Cardiac fibroblast (primary cell): ENCODE measurements at regions not wholly inside any gene's neighbourhood (a gene's known extent, or its start where the extent isn't known, plus 50 kb on each side); places are given as distances from the start of the nearest gene placed in this dataset.
A peak's percentile ranks its signal among the peaks of the same experiment; 100 is the strongest.

ENCODE experiments used
- DNase-seq, 2 donors: peaks; one replicate each; pipeline versions ENCODE4 v3.0.0 to v3.0.0-alpha.2; 2010; ENCODE audit warnings: low read depth in 2 of 2
- H3K4me3 ChIP-seq, 2 donors: replicated peaks in 1 of 2; 1 replicate in 1 of 2; 2 replicates in 1 of 2; pipeline ENCODE4 v1.5.1; 2011; ENCODE audit warnings: low read depth in 2 of 2, low read length in 2 of 2, mild to moderate bottlenecking in 2 of 2, moderate library complexity in 1 of 2
- TF ChIP-seq, protein P1 (sequence below): IDR thresholded peaks from one replicate; pipeline ENCODE4 v1.5.1; 2011; ENCODE audit warnings: low read depth, mild to moderate bottlenecking, low read length, inconsistent platforms

- no peak for DNase-seq
- TF ChIP-seq, protein P1, sequence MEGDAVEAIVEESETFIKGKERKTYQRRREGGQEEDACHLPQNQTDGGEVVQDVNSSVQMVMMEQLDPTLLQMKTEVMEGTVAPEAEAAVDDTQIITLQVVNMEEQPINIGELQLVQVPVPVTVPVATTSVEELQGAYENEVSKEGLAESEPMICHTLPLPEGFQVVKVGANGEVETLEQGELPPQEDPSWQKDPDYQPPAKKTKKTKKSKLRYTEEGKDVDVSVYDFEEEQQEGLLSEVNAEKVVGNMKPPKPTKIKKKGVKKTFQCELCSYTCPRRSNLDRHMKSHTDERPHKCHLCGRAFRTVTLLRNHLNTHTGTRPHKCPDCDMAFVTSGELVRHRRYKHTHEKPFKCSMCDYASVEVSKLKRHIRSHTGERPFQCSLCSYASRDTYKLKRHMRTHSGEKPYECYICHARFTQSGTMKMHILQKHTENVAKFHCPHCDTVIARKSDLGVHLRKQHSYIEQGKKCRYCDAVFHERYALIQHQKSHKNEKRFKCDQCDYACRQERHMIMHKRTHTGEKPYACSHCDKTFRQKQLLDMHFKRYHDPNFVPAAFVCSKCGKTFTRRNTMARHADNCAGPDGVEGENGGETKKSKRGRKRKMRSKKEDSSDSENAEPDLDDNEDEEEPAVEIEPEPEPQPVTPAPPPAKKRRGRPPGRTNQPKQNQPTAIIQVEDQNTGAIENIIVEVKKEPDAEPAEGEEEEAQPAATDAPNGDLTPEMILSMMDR = no peak
- H3K4me3 ChIP-seq = no peak overlapping the region
Observed at GRCh38 chr11:122025757-122026156, 90.3 kb downstream of the BLID start.

GRCh38 chr11:122024278-122024677 is 91.7 kb downstream of the BLID start:
- TF ChIP-seq, protein P1 = no peak
- DNase-seq = no peak
- H3K4me3 ChIP-seq = no peak overlapping the region

GRCh38 chr11:122023614-122024250 is 92.3 kb downstream of the BLID start:
- H3K4me3 ChIP-seq = no peak overlapping the region
- TF ChIP-seq, protein P1 = peak; percentile 16
- peak in 1 of 2 donors; percentile 48 for DNase-seq

- H3K4me3 ChIP-seq = no peak overlapping the region
Observed at GRCh38 chr11:122022646-122023045, 93.4 kb downstream of the BLID start.

GRCh38 chr11:122020902-122021301 is 95.1 kb downstream of the BLID start:
- TF ChIP-seq, protein P1 = peak; percentile 54
- DNase-seq = peak; percentile 54 to 62
- no peak overlapping the region for H3K4me3 ChIP-seq

More at GRCh38 chr11:122022646-122023045, 93.4 kb downstream of the BLID start:
- TF ChIP-seq, protein P1 = no peak
- DNase-seq = no peak

DNA sequence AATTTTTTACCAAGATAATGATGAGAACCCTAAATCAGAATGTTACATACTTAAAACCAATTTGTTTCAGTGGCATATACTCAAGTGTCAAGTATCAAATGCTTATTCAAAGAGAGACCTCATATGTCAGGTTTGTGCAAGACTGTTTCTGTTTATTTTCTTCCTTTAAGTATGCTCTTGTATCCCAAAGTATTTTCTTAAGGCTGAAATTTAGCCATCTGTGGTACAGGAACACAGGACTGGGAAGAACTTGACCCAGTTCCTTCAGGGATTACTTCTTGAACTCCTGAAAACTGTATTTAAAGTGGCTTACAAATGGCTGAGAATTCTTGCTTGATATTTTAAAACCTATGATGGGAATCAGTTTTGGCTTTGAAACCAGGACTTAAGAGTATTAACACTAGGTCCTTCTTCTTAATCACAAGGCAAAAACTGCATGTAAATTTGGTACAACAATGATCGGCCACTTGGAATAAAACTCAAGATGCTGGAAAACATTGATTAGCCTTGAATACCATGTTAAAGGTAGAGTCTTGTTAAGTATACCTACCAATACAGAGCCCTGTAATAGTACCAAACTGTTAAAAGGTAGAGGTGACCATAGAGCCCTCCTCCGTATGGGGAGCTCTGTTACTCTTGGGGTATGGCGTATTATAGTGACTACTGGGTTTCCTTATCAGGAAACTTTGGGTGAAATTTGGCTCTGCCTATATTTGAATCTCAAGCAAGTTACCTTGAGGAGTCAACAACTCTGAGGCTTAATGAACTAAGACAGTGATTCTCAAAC is 95.9 kb downstream of the BLID start:
- no peak for DNase-seq
- TF ChIP-seq, protein P1 = no peak
- no peak overlapping the region for H3K4me3 ChIP-seq
